HL-60 (cell line): ENCODE measurements at regions not wholly inside any gene's neighbourhood (a gene's known extent, or its start where the extent isn't known, plus 50 kb on each side); places are given as distances from the start of the nearest gene placed in this dataset.

ENCODE experiments used
- DNase-seq, 2 experiments: peaks; one replicate each; pipeline ENCODE4 v3.0.0-alpha.2; 2010 to 2020; ENCODE audit warnings: low read depth in 1 of 2, low spot score in 1 of 2
- H3K27ac ChIP-seq: fragments of 250-450 bp; sonication (Bioruptor Pico); replicated peaks from 2 replicates; pipeline ENCODE4 v1.5.1; 2020; ENCODE audit warnings: mild to moderate bottlenecking, moderate library complexity
- H3K27me3 ChIP-seq: fragments of 250-450 bp; sonication (Bioruptor Pico); 2 replicates; pipeline ENCODE4 v1.5.1; 2021; ENCODE audit warnings: mild to moderate bottlenecking, moderate library complexity; ENCODE audit not compliant: insufficient read depth, poor library complexity, severe bottlenecking
- H3K4me3 ChIP-seq: replicated peaks from 2 replicates; pipeline ENCODE4 v1.5.1; 2011; ENCODE audit warnings: mild to moderate bottlenecking, control low read depth, low read length; ENCODE audit not compliant: insufficient read depth
- GABPA ChIP-seq: IDR thresholded peaks from 2 replicates; pipeline ENCODE4 v1.6.1; 2012; ENCODE audit warnings: low read depth
- POLR2AphosphoS5 ChIP-seq: IDR thresholded peaks from 2 replicates; pipeline ENCODE4 v1.6.1; 2012; ENCODE audit warnings: low read depth
- SPI1 ChIP-seq: IDR thresholded peaks from 2 replicates; pipeline ENCODE4 v1.6.1; 2012; ENCODE audit warnings: low read depth, mild to moderate bottlenecking, borderline replicate concordance
- TF ChIP-seq, protein P1 (sequence below): IDR thresholded peaks from 2 replicates; pipeline ENCODE4 v1.6.1; 2012; ENCODE audit warnings: low read depth; ENCODE audit not compliant: insufficient replicate concordance
- TF ChIP-seq, protein P2 (sequence below): IDR thresholded peaks from one replicate; pipeline ENCODE4 v1.5.1; 2011; ENCODE audit warnings: low read length, control low read depth, inconsistent platforms; ENCODE audit not compliant: insufficient read depth

- Histone ChIP-seq H3K27ac (no peak overlapping the region), H3K27me3 (no peaks in the 10 kb centered on the region), H3K4me3 (no peak overlapping the region)
- no peak for DNase-seq
- no peak for TF ChIP-seq SPI1
Measured at GRCh38 chrX:28321286-28321685, 266.0 kb upstream of the IL1RAPL1 start.

- DNase-seq, result no peak
- Histone ChIP-seq H3K27me3 (no peaks in the 10 kb centered on the region), H3K4me3 (no peak overlapping the region), H3K27ac (no peak overlapping the region)
- TF ChIP-seq POLR2AphosphoS5, result no peak
- TF ChIP-seq, protein P1, sequence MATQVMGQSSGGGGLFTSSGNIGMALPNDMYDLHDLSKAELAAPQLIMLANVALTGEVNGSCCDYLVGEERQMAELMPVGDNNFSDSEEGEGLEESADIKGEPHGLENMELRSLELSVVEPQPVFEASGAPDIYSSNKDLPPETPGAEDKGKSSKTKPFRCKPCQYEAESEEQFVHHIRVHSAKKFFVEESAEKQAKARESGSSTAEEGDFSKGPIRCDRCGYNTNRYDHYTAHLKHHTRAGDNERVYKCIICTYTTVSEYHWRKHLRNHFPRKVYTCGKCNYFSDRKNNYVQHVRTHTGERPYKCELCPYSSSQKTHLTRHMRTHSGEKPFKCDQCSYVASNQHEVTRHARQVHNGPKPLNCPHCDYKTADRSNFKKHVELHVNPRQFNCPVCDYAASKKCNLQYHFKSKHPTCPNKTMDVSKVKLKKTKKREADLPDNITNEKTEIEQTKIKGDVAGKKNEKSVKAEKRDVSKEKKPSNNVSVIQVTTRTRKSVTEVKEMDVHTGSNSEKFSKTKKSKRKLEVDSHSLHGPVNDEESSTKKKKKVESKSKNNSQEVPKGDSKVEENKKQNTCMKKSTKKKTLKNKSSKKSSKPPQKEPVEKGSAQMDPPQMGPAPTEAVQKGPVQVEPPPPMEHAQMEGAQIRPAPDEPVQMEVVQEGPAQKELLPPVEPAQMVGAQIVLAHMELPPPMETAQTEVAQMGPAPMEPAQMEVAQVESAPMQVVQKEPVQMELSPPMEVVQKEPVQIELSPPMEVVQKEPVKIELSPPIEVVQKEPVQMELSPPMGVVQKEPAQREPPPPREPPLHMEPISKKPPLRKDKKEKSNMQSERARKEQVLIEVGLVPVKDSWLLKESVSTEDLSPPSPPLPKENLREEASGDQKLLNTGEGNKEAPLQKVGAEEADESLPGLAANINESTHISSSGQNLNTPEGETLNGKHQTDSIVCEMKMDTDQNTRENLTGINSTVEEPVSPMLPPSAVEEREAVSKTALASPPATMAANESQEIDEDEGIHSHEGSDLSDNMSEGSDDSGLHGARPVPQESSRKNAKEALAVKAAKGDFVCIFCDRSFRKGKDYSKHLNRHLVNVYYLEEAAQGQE, result no peak
- TF ChIP-seq SPI1, result no peak
- no peak for TF ChIP-seq GABPA
- TF ChIP-seq, protein P2, sequence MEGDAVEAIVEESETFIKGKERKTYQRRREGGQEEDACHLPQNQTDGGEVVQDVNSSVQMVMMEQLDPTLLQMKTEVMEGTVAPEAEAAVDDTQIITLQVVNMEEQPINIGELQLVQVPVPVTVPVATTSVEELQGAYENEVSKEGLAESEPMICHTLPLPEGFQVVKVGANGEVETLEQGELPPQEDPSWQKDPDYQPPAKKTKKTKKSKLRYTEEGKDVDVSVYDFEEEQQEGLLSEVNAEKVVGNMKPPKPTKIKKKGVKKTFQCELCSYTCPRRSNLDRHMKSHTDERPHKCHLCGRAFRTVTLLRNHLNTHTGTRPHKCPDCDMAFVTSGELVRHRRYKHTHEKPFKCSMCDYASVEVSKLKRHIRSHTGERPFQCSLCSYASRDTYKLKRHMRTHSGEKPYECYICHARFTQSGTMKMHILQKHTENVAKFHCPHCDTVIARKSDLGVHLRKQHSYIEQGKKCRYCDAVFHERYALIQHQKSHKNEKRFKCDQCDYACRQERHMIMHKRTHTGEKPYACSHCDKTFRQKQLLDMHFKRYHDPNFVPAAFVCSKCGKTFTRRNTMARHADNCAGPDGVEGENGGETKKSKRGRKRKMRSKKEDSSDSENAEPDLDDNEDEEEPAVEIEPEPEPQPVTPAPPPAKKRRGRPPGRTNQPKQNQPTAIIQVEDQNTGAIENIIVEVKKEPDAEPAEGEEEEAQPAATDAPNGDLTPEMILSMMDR, result no peak
Measured at GRCh38 chrX:28312965-28313364, 274.3 kb upstream of the IL1RAPL1 start.

DNA sequence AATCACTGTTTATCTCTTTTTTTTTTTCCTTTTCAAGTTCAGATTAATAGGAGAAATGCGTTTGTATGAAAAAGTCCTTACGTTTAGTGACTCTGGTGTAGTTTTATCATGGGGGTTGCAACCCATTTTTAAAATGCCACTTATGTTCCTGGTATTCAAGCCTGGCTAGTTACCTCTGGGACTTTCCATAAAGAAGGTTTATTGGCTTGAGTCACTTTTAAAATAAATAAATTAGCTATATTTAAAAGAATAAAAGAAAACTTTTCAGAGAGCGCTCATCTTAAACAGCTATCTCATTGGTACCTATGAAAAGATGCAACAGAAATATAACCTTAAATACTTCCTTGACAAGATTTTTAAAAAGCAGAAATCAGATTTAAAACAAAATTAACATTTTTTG lies 275.0 kb upstream of the IL1RAPL1 start:
- Histone ChIP-seq H3K27ac (no peak overlapping the region), H3K4me3 (no peak overlapping the region), H3K27me3 (no peaks in the 10 kb centered on the region)
- TF ChIP-seq POLR2AphosphoS5, result no peak
- no peak for TF ChIP-seq GABPA
- TF ChIP-seq, protein P2, result no peak
- TF ChIP-seq, protein P1, result no peak
- no peak for TF ChIP-seq SPI1
- DNase-seq, result no peak

- Histone ChIP-seq H3K4me3 (no peak overlapping the region), H3K27me3 (no peaks in the 10 kb centered on the region), H3K27ac (no peak overlapping the region)
- no peak for TF ChIP-seq POLR2AphosphoS5
- no peak for TF ChIP-seq SPI1
- TF ChIP-seq, protein P2, result no peak
- TF ChIP-seq GABPA, result no peak
- TF ChIP-seq, protein P1, result no peak
- no peak for DNase-seq
Measured at GRCh38 chrX:28311466-28311865, 275.8 kb upstream of the IL1RAPL1 start.
